H1 (cell line): ENCODE measurements at regions not wholly inside any gene's neighbourhood (a gene's known extent, or its start where the extent isn't known, plus 50 kb on each side); places are given as distances from the start of the nearest gene placed in this dataset.

Source experiments
- BRCA1 ChIP-seq: IDR thresholded peaks from 2 replicates; pipeline ENCODE4 v1.6.1; 2012; ENCODE audit warnings: low read depth, low read length, improper control_type of control experiment
- CTCF ChIP-seq, 3 experiments: IDR thresholded peaks; 1 replicate in 2 of 3; 2 replicates in 1 of 3; pipeline versions ENCODE4 v1.5.1 to v1.6.1; 2011; ENCODE audit warnings: low read length in 3 of 3, mild to moderate bottlenecking in 3 of 3, inconsistent platforms in 2 of 3, low read depth in 1 of 3, moderate library complexity in 1 of 3; ENCODE audit not compliant: insufficient read depth in 1 of 3; ENCODE audit errors: control extremely low read depth in 1 of 3
- HDAC6 ChIP-seq: IDR thresholded peaks from one replicate; pipeline ENCODE4 v1.7.1; 2012; ENCODE audit warnings: low read depth, mild to moderate bottlenecking, inconsistent platforms, low read length, moderate library complexity
- JUND ChIP-seq: IDR thresholded peaks from 2 replicates; pipeline ENCODE4 v1.6.1; 2011; ENCODE audit warnings: mild to moderate bottlenecking, improper control_type of control experiment, low read length
- RXRA ChIP-seq: IDR thresholded peaks from 2 replicates; pipeline ENCODE4 v1.6.1; 2011; ENCODE audit warnings: low read depth, mild to moderate bottlenecking, low read length, moderate library complexity; ENCODE audit not compliant: insufficient read depth
- SP2 ChIP-seq: IDR thresholded peaks from 2 replicates; pipeline ENCODE4 v1.6.1; 2012; ENCODE audit warnings: mild to moderate bottlenecking, low read length, inconsistent platforms
- TEAD4 ChIP-seq: IDR thresholded peaks from 2 replicates; pipeline ENCODE4 v1.6.1; 2012; ENCODE audit warnings: low read depth, low read length, inconsistent platforms, mixed read lengths
- YY1 ChIP-seq: IDR thresholded peaks from 2 replicates; pipeline ENCODE4 v1.6.1; 2011; ENCODE audit warnings: low read depth, mild to moderate bottlenecking, low read length

GRCh38 chr18:25832001-25832604 is 258.3 kb downstream of the SS18 start (continued):
- TF ChIP-seq CTCF (IDR thresholded peaks at IDR 0.05; ENCODE audit: control extremely low read depth in 1 of 3, insufficient read depth in 1 of 3, low read depth in 1 of 3, low read length in 3 of 3), result peak; percentile 92 to 97 (median 94)
- TF ChIP-seq JUND, result 0 out of 2 replicates have a peak, but pooled peaks have one; percentile 13
- TF ChIP-seq SP2, result no peak
- TF ChIP-seq HDAC6, result no peak
- no peak for TF ChIP-seq BRCA1
- no peak for TF ChIP-seq RXRA
- 0 out of 2 replicates have a peak, but pooled peaks have one; percentile 32 for TF ChIP-seq TEAD4
- peak; percentile 67 for TF ChIP-seq YY1
- TF ChIP-seq, all 59 proteins: peak for 5
